Parathyroid adenoma (tissue), 2 donors: ENCODE measurements at regions not wholly inside any gene's neighbourhood (a gene's known extent, or its start where the extent isn't known, plus 50 kb on each side); places are given as distances from the start of the nearest gene placed in this dataset.
A peak's percentile ranks its signal among the peaks of the same experiment; 100 is the strongest.

Experiments
- H2AFZ ChIP-seq: fragments of 300-600 bp; sonication (generic); one replicate; pipeline ENCODE4 v1.7.0; 2017; ENCODE audit warnings: antibody characterized with exemption, mild to moderate bottlenecking
- H3K27ac ChIP-seq: fragments of 300-600 bp; sonication (generic); one replicate; pipeline ENCODE4 v1.7.0; 2017
- H3K27me3 ChIP-seq: fragments of 300-600 bp; sonication (generic); one replicate; pipeline ENCODE4 v1.7.0; 2017; ENCODE audit warnings: low read length; ENCODE audit not compliant: control insufficient read depth, insufficient read depth
- H3K36me3 ChIP-seq: fragments of 300-600 bp; sonication (generic); one replicate; pipeline ENCODE4 v1.7.0; 2017; ENCODE audit warnings: low read length; ENCODE audit not compliant: control insufficient read depth, insufficient read depth
- H3K4me1 ChIP-seq: fragments of 300-600 bp; sonication (generic); one replicate; pipeline ENCODE4 v1.7.0; 2017; ENCODE audit warnings: control low read depth
- H3K4me2 ChIP-seq: fragments of 300-600 bp; sonication (generic); one replicate; pipeline ENCODE4 v1.7.0; 2017; ENCODE audit warnings: low read length
- H3K4me3 ChIP-seq: fragments of 300-600 bp; sonication (generic); one replicate; pipeline ENCODE4 v1.7.0; 2017; ENCODE audit warnings: low read depth, low read length
- H3K79me2 ChIP-seq: fragments of 300-600 bp; sonication (generic); one replicate; pipeline ENCODE4 v1.7.0; 2017; ENCODE audit warnings: control low read depth
- H3K9ac ChIP-seq: fragments of 300-600 bp; sonication (generic); one replicate; pipeline ENCODE4 v1.7.0; 2017; ENCODE audit warnings: mild to moderate bottlenecking
- H3K9me3 ChIP-seq: fragments of 300-600 bp; sonication (generic); one replicate; pipeline ENCODE4 v1.7.0; 2017; ENCODE audit warnings: low read length; ENCODE audit not compliant: control insufficient read depth
- TF ChIP-seq, protein P1 (sequence below): fragments of 300-600 bp; sonication (generic); IDR thresholded peaks from one replicate; pipeline ENCODE4 v1.7.0; 2017; ENCODE audit warnings: antibody characterized with exemption, mild to moderate bottlenecking
- donor health status: primary hyperparathyroidism.

- peaks cover 25% of the 10 kb centered on the region for H3K79me2 ChIP-seq
- peaks cover 23% of the 10 kb centered on the region for H3K4me1 ChIP-seq
- no peak overlapping the region for H3K27ac ChIP-seq
- TF ChIP-seq, protein P1, sequence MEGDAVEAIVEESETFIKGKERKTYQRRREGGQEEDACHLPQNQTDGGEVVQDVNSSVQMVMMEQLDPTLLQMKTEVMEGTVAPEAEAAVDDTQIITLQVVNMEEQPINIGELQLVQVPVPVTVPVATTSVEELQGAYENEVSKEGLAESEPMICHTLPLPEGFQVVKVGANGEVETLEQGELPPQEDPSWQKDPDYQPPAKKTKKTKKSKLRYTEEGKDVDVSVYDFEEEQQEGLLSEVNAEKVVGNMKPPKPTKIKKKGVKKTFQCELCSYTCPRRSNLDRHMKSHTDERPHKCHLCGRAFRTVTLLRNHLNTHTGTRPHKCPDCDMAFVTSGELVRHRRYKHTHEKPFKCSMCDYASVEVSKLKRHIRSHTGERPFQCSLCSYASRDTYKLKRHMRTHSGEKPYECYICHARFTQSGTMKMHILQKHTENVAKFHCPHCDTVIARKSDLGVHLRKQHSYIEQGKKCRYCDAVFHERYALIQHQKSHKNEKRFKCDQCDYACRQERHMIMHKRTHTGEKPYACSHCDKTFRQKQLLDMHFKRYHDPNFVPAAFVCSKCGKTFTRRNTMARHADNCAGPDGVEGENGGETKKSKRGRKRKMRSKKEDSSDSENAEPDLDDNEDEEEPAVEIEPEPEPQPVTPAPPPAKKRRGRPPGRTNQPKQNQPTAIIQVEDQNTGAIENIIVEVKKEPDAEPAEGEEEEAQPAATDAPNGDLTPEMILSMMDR = no peak
- no peak overlapping the region for H3K4me3 ChIP-seq
- no peaks in the 10 kb centered on the region for H3K9me3 ChIP-seq
- no peaks in the 10 kb centered on the region for H3K27me3 ChIP-seq
- no peak overlapping the region for H3K9ac ChIP-seq
- H3K4me2 ChIP-seq = no peak overlapping the region
- no peaks in the 10 kb centered on the region for H3K36me3 ChIP-seq
- no peak overlapping the region for H2AFZ ChIP-seq
These were observed 157.2 kb downstream of the SEC14L1 start for GRCh38 chr17:77297693-77298666.

DNA sequence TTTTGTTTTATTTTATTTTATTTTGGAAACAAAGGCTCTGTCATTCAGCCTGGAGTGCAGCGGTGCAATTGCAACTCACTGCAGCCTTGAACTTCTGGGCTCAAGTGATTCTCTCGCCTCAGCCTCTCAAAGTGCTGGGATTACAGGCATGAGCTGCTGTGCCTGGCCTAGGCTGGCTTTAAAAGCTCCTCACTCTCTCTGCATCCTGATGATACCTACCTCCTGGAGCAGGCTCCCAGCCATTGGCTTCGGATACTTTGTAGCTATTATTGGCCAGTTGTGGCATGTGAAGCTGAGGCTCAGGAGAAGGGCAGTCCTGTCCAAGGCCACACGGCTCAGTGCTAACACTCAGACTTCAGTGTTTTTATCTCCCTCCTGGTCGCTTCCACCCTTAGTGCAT lies 158.0 kb downstream of the SEC14L1 start:
- H3K36me3 ChIP-seq = no peaks in the 10 kb centered on the region
- no peak overlapping the region for H3K4me3 ChIP-seq
- H2AFZ ChIP-seq = no peak overlapping the region
- H3K79me2 ChIP-seq = peaks cover 24% of the 10 kb centered on the region
- no peak overlapping the region for H3K4me2 ChIP-seq
- peak overlapping the region; percentile 60 for H3K27ac ChIP-seq
- H3K4me1 ChIP-seq = peaks cover 23% of the 10 kb centered on the region
- H3K9ac ChIP-seq = no peak overlapping the region
- H3K9me3 ChIP-seq = no peaks in the 10 kb centered on the region
- no peaks in the 10 kb centered on the region for H3K27me3 ChIP-seq
- TF ChIP-seq, protein P1 = no peak

GRCh38 chr17:77299256-77300015 lies 158.7 kb downstream of the SEC14L1 start:
- H3K9me3 ChIP-seq = no peaks in the 10 kb centered on the region
- H3K4me1 ChIP-seq = peaks cover 23% of the 10 kb centered on the region
- H3K4me3 ChIP-seq = no peak overlapping the region
- TF ChIP-seq, protein P1 = no peak
- no peaks in the 10 kb centered on the region for H3K27me3 ChIP-seq
- no peaks in the 10 kb centered on the region for H3K36me3 ChIP-seq
- H2AFZ ChIP-seq = no peak overlapping the region
- H3K9ac ChIP-seq = no peak overlapping the region
- H3K79me2 ChIP-seq = peaks cover 31% of the 10 kb centered on the region
- peak overlapping the region; percentile 60 for H3K27ac ChIP-seq
- H3K4me2 ChIP-seq = no peak overlapping the region

- Histone ChIP-seq H3K4me1 (peaks cover 27% of the 10 kb centered on the region), H2AFZ (no peak overlapping the region), H3K27ac (peak overlapping the region; percentile 60), H3K4me3 (no peak overlapping the region), H3K36me3 (no peaks in the 10 kb centered on the region), H3K79me2 (peaks cover 38% of the 10 kb centered on the region), H3K27me3 (no peaks in the 10 kb centered on the region), H3K9me3 (no peaks in the 10 kb centered on the region), H3K4me2 (no peak overlapping the region), H3K9ac (no peak overlapping the region)
- TF ChIP-seq, protein P1 = no peak
These were observed 159.4 kb downstream of the SEC14L1 start for GRCh38 chr17:77300016-77300686.
